Stimulated activated effector memory CD8-positive, alpha-beta T cell treated with anti-CD3 and anti-CD28 coated beads, Interleukin-12 subunit alpha, Interleukin-12 subunit beta, amount 100 ng/mL, for 72 hours (primary cell): ENCODE measurements at regions not wholly inside any gene's neighbourhood (a gene's known extent, or its start where the extent isn't known, plus 50 kb on each side); places are given as distances from the start of the nearest gene placed in this dataset.
"Not testable (repeated sequence)": the region's sequence is repeated elsewhere in the genome, so short reads cannot be mapped to it uniquely, and the experiment has no call there.

ENCODE experiments used
- ATAC-seq: fragments of 150-1000 bp; cut with Tn5 transposase; 2 replicates; pipeline ENCODE4 v1.10.0; 2021
- DNase-seq, 2 donors: peaks; one replicate each; pipeline ENCODE4 v3.0.0; 2021 to 2022; ENCODE audit warnings: low spot score in 2 of 2
- H3K27ac Mint-ChIP-seq: one replicate; pipeline ENCODE4 v1.8.0; 2022; ENCODE audit warnings: mild to moderate bottlenecking, mixed read lengths
- H3K36me3 Mint-ChIP-seq: one replicate; pipeline ENCODE4 v1.8.0; 2022; ENCODE audit warnings: mild to moderate bottlenecking, mixed read lengths
- H3K4me1 Mint-ChIP-seq: one replicate; pipeline ENCODE4 v1.8.0; 2022; ENCODE audit warnings: mixed read lengths
- H3K4me3 Mint-ChIP-seq: one replicate; pipeline ENCODE4 v1.8.0; 2022; ENCODE audit warnings: mild to moderate bottlenecking, mixed read lengths
- H3K9me3 Mint-ChIP-seq: one replicate; pipeline ENCODE4 v1.8.0; 2022; ENCODE audit warnings: mixed read lengths

- Mint-ChIP-seq H3K36me3 (no peaks in the 10 kb centered on the region), H3K27ac (no peak overlapping the region), H3K4me3 (no peak overlapping the region), H3K9me3 (peaks cover 12% of the 10 kb centered on the region), H3K4me1 (no peaks in the 10 kb centered on the region)
- ATAC-seq (no peak), DNase-seq (no peak)
These were observed 72.3 kb upstream of the FAM13C start for GRCh38 chr10:59434463-59435321.

DNA sequence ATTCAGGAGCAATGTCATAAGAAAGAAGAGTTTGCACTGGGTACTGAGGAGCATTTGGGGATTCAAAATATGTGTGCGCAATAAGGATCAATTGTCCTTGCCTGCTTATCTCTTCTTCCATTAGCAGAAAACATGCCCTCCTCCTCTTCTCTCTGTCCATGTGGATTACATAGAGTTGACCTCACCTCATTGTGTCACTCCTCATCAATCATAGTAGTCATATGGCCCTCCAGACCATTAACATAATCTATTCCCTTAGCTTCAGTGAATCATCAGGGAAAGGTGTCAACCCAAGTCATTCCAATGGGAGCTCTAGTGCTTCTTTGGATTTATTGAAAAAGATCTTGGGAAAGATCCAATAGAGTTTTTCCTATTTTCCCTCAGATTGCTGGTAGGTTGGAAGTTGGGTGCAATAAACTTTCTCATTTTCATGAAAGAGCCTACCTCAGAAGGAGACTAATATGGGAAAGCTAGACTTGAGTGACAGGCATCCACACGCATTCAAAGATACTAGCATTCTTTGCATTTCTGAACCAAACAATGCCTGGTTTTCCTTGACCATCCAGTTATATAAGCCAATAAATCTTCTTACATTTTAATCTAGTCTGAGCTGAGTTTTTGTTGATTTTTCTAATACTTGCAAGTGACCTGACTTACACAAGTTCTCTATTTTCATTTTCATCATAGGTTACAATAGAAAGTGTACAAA lies 71.5 kb upstream of the FAM13C start:
- Mint-ChIP-seq H3K4me3 (no peak overlapping the region), H3K27ac (no peak overlapping the region), H3K4me1 (no peaks in the 10 kb centered on the region), H3K36me3 (no peaks in the 10 kb centered on the region), H3K9me3 (peaks cover 8% of the 10 kb centered on the region)
- DNase-seq (no peak), ATAC-seq (no peak)

DNA sequence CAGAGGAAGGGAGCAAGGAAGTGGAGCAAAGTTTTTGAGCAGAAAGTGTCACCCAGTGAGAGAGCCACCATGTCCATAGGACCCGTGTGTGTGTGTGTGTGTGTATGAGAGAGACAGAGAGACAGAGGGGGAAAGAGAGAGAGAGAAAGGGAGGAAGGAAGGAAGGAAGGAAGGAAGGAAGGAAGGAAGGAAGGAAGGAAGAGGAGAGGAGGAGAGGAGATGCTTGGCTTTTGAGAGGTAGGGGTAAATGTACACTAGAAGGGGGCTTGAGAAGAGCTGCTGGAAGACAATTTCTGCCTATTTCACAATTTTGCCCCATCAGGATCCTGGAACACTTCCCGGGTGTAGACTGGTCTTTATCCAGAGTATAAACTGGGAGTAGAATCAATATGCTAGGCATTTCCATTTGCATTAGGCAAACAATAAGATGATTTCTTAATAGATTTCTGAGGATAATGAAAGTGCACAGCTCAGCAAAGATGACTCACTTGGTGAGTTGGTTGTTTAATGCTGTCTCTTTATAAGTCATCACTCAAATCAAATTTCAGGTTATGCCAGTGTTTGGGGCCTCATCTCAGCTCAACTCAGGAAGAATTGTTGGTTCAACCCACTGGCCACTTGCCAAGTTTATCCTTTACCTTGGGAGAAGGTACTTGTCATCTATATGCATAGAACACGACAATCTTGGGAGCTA lies 70.0 kb upstream of the FAM13C start:
- DNase-seq (no peak), ATAC-seq (no peak)
- peaks cover 4% of the 10 kb centered on the region for H3K9me3 Mint-ChIP-seq
- H3K4me3 Mint-ChIP-seq = no peak overlapping the region
- no peaks in the 10 kb centered on the region for H3K36me3 Mint-ChIP-seq
- H3K27ac Mint-ChIP-seq = no peak overlapping the region
- no peaks in the 10 kb centered on the region for H3K4me1 Mint-ChIP-seq

- not testable (repeated sequence) for DNase-seq, H3K4me1 Mint-ChIP-seq, ATAC-seq, H3K27ac Mint-ChIP-seq, H3K4me3 Mint-ChIP-seq, H3K36me3 Mint-ChIP-seq
- peaks cover 25% of the 10 kb centered on the region for H3K9me3 Mint-ChIP-seq
These were observed 51.4 kb upstream of the FAM13C start for GRCh38 chr10:59413795-59414194.
